DOHH2 (cell line): ENCODE measurements at regions not wholly inside any gene's neighbourhood (a gene's known extent, or its start where the extent isn't known, plus 50 kb on each side); places are given as distances from the start of the nearest gene placed in this dataset.

Experiments
- H3F3A ChIP-seq: fragments of 200-600 bp; sonication (generic), shearing (Covaris generic); 2 replicates; pipeline ENCODE4 v1.6.0; 2016; ENCODE audit warnings: antibody characterized with exemption, mild to moderate bottlenecking; ENCODE audit not compliant: control insufficient read depth, insufficient read depth
- H3K27ac ChIP-seq: fragments of 200-600 bp; sonication (generic); 2 replicates; pipeline ENCODE4 v1.5.1; 2014; ENCODE audit warnings: low read depth, mild to moderate bottlenecking, low read length, moderate library complexity
- H3K27me3 ChIP-seq: fragments of 200-600 bp; sonication (generic); 2 replicates; pipeline ENCODE4 v1.6.1; 2014; ENCODE audit warnings: mild to moderate bottlenecking, low read length, mixed read lengths; ENCODE audit not compliant: control insufficient read depth
- H3K36me3 ChIP-seq: fragments of 200-600 bp; sonication (generic); 2 replicates; pipeline ENCODE4 v1.6.1; 2014; ENCODE audit warnings: mild to moderate bottlenecking, low read length, moderate library complexity, mixed read lengths; ENCODE audit not compliant: control insufficient read depth
- H3K4me1 ChIP-seq: fragments of 200-600 bp; sonication (generic); 2 replicates; pipeline ENCODE4 v1.6.1; 2014; ENCODE audit warnings: mild to moderate bottlenecking, low read length, mixed read lengths; ENCODE audit not compliant: control insufficient read depth
- H3K4me2 ChIP-seq: fragments of 200-600 bp; sonication (generic); 2 replicates; pipeline ENCODE4 v1.6.0; 2014; ENCODE audit warnings: mild to moderate bottlenecking, low read length, moderate library complexity
- H3K4me3 ChIP-seq: fragments of 200-600 bp; sonication (generic); 2 replicates; pipeline ENCODE4 v1.5.1; 2014; ENCODE audit warnings: mild to moderate bottlenecking, low read length, mixed read lengths
- H3K79me2 ChIP-seq: fragments of 200-600 bp; sonication (generic); 2 replicates; pipeline ENCODE4 v1.6.1; 2014; ENCODE audit warnings: mild to moderate bottlenecking, low read length, mixed read lengths; ENCODE audit not compliant: control insufficient read depth
- H3K9me2 ChIP-seq: fragments of 200-600 bp; sonication (generic); replicated peaks from 2 replicates; pipeline ENCODE4 v1.6.1; 2014; ENCODE audit warnings: mild to moderate bottlenecking, low read length, mixed read lengths; ENCODE audit not compliant: control insufficient read depth
- H3K9me3 ChIP-seq: fragments of 200-600 bp; sonication (generic); 2 replicates; pipeline ENCODE4 v1.6.1; 2014; ENCODE audit warnings: antibody characterized with exemption, low read length, mixed read lengths; ENCODE audit not compliant: control insufficient read depth, insufficient read depth
- H4K20me1 ChIP-seq: fragments of 200-600 bp; sonication (generic); 2 replicates; pipeline ENCODE4 v1.6.0; 2014; ENCODE audit warnings: low read depth, mild to moderate bottlenecking, antibody characterized with exemption, low read length, moderate library complexity; ENCODE audit not compliant: control insufficient read depth, insufficient read depth
- CTCF ChIP-seq: fragments of 200-600 bp; sonication (generic); IDR thresholded peaks from one replicate; pipeline ENCODE4 v1.5.1; 2014; ENCODE audit warnings: antibody characterized with exemption, mild to moderate bottlenecking, low read depth, low read length; ENCODE audit not compliant: poor library complexity, severe bottlenecking
- EZH2phosphoT487 ChIP-seq: fragments of 200-600 bp; sonication (generic); IDR thresholded peaks from 2 replicates; pipeline ENCODE4 v1.6.1; 2017; ENCODE audit warnings: borderline replicate concordance, mild to moderate bottlenecking, antibody characterized with exemption, low read length, moderate library complexity, mixed read lengths

GRCh38 chr13:44275381-44275780 is 98.2 kb upstream of the SERP2 start:
- peak overlapping the region; percentile 96 for H3K4me2 ChIP-seq
- H3K27me3 ChIP-seq: no peaks in the 10 kb centered on the region
- H3K27ac ChIP-seq: peak overlapping the region; percentile 100
- peak overlapping the region; percentile 74 for H3K4me3 ChIP-seq
- peaks cover 9% of the 10 kb centered on the region for H3K36me3 ChIP-seq
- H3K79me2 ChIP-seq: no peaks in the 10 kb centered on the region
- no peaks in the 10 kb centered on the region for H4K20me1 ChIP-seq
- H3K4me1 ChIP-seq: peaks cover 94% of the 10 kb centered on the region
- peaks cover 36% of the 10 kb centered on the region for H3F3A ChIP-seq
- no peak for TF ChIP-seq CTCF
- no peak for TF ChIP-seq EZH2phosphoT487
- no peaks in the 10 kb centered on the region for H3K9me2 ChIP-seq
- peaks cover 6% of the 10 kb centered on the region; the same call in 1 of the 2 replicates for H3K9me3 ChIP-seq

- Histone ChIP-seq H3K9me3 (peaks cover 6% of the 10 kb centered on the region; the same call in 1 of the 2 replicates), H3F3A (peaks cover 36% of the 10 kb centered on the region), H3K27me3 (no peaks in the 10 kb centered on the region), H3K9me2 (no peaks in the 10 kb centered on the region), H3K79me2 (no peaks in the 10 kb centered on the region), H3K4me1 (peaks cover 98% of the 10 kb centered on the region), H3K4me2 (peak overlapping the region; percentile 96), H3K36me3 (peaks cover 9% of the 10 kb centered on the region), H3K4me3 (peak overlapping the region; percentile 74), H3K27ac (peak overlapping the region; percentile 100), H4K20me1 (no peaks in the 10 kb centered on the region)
- TF ChIP-seq CTCF (no peak), EZH2phosphoT487 (no peak)
These were observed 97.6 kb upstream of the SERP2 start for GRCh38 chr13:44276061-44276460.

GRCh38 chr13:44277459-44277858 is 96.2 kb upstream of the SERP2 start:
- Histone ChIP-seq H3K36me3 (peaks cover 9% of the 10 kb centered on the region), H3K27ac (peak overlapping the region; percentile 100), H3K9me3 (peaks cover 4% of the 10 kb centered on the region; the same call in 1 of the 2 replicates), H3K9me2 (no peaks in the 10 kb centered on the region), H3K79me2 (no peaks in the 10 kb centered on the region), H3K4me1 (peaks cover 87% of the 10 kb centered on the region), H3K4me3 (peak overlapping the region; percentile 47), H4K20me1 (no peaks in the 10 kb centered on the region), H3K27me3 (no peaks in the 10 kb centered on the region), H3K4me2 (peak overlapping the region; percentile 8), H3F3A (peaks cover 36% of the 10 kb centered on the region)
- TF ChIP-seq CTCF (no peak), EZH2phosphoT487 (no peak)
